ENCODE measurements at regions not wholly inside any gene's neighbourhood (a gene's known extent, or its start where the extent isn't known, plus 50 kb on each side); places are given as distances from the start of the nearest gene placed in this dataset.

DNA sequence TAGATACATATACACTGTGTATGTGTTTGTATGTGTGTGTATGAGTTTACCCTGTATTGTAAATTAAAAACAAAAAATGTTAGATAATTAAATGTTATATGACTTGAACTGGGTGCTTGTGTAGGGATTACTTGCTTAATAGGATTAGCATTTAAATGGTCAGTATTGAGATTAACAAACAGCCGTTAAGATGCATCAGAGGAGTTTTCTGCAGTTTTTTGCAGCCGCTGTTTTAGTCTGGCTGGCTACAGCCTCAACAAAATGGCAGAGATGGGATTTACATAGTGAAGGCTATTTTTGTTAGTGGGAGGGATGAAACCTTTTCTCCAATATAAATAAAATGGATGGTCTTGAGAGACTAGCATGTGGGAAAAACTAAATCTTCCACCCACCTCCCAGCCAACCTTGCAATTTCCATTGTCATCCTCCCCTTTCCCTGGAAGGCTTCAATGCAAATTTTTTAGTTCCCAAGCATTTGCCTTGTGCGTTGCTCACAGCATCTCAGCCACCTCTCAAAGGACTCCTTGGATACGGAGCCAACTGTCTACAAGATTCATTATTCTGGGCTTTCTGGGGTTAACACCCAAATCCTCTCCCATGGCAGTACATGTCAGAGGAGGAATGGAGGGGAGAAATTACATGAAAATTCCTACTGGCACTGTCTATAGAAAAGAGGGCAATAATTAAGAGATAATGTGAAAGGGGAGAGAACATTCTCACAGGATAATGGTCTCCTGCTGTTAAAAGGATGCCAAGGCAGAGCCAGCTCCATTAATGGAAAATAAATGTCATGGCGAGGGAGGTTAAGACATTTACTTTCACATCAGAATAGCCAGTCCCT lies 351.9 kb downstream of the CDH2 start:
- no peak overlapping the region for H3K14ac ChIP-seq (ENCODE audit: low read length)
- no peak overlapping the region for H3K23ac ChIP-seq (ENCODE audit: low read depth, low read length, poor library complexity)
- no peaks in the 10 kb centered on the region for H3K79me1 ChIP-seq (ENCODE audit: low read depth, low read length)
- no peak overlapping the region for H3K4ac ChIP-seq (ENCODE audit: low read length)
- H4K91ac ChIP-seq (ENCODE audit: low read depth, low read length, poor library complexity): no peak overlapping the region
- no peak overlapping the region for H3K9ac ChIP-seq (ENCODE audit: low read depth, low read length, poor library complexity)
- H3K4me3 ChIP-seq (ENCODE audit: low read length in 2 of 2): no peak overlapping the region
- no peak overlapping the region for H2AK5ac ChIP-seq (ENCODE audit: low read depth, low read length)
- WGBS, 2 donors (ENCODE audit: extremely low coverage in 2 of 2, insufficient read length in 2 of 2, insufficient replicate concordance in 1 of 2): no CpG with 5 or more reads among the region's 5 CpGs
- H3K18ac ChIP-seq (ENCODE audit: low read length): no peak overlapping the region
- H3K36me3 ChIP-seq (replicated peaks in 1 of 2; ENCODE audit: control insufficient read depth in 2 of 2, insufficient read depth in 2 of 2, low read length in 2 of 2): no peaks in the 10 kb centered on the region
- no peak overlapping the region for H2BK120ac ChIP-seq (ENCODE audit: low read depth, low read length)
- H2BK12ac ChIP-seq (ENCODE audit: low read length): no peak overlapping the region
- no peak overlapping the region for H2BK5ac ChIP-seq (ENCODE audit: low read length)
- H3K27ac ChIP-seq (replicated peaks; ENCODE audit: low read length): peak overlapping the region; percentile 73
- H3K27me3 ChIP-seq (ENCODE audit: control insufficient read depth in 3 of 3, insufficient read depth in 3 of 3, low read depth in 1 of 3, low read length in 3 of 3): no peaks in the 10 kb centered on the region
- H3K9me3 ChIP-seq (replicated peaks in 1 of 2; ENCODE audit: control insufficient read depth in 2 of 2, insufficient read depth in 1 of 2, low read depth in 1 of 2, low read length in 2 of 2): peaks cover 1 to 3% of the 10 kb centered on the region in 2 donors
- H4K8ac ChIP-seq (ENCODE audit: low read depth, low read length): no peak overlapping the region
- DNase-seq (ENCODE audit: low spot score): peak; percentile 26
- H2AFZ ChIP-seq (ENCODE audit: low read length): peak overlapping the region; percentile 27
- H3K4me2 ChIP-seq (ENCODE audit: insufficient read depth, low read length, poor library complexity, severe bottlenecking): no peak overlapping the region
- peaks cover 3 to 24% of the 10 kb centered on the region in 2 donors for H3K4me1 ChIP-seq (ENCODE audit: control insufficient read depth in 2 of 2, insufficient read depth in 1 of 2, low read depth in 1 of 2, low read length in 2 of 2)
- no peak overlapping the region for H2BK15ac ChIP-seq (ENCODE audit: low read length)

DNA sequence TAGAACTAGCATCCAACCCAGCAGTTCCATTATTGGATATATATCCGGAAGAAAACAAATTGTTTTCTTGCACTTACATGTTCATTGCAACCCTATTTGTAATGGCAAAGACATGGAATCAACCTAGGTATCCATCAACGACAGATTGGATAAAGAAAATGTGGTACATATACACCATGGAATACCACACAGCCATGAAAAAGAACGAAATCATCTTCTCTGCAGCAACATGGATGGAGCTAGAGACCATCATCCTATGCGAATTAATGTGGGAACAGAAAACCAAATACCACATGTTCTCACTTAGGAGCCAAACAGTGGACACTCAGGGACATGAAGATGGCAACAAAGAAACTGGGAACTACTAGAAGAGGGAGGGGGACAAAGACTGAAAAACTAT lies 352.7 kb downstream of the CDH2 start:
- Histone ChIP-seq H2BK12ac (ENCODE audit: low read length) (no peak overlapping the region), H3K27ac (replicated peaks; ENCODE audit: low read length) (peak overlapping the region; percentile 43), H4K91ac (ENCODE audit: low read depth, low read length, poor library complexity) (no peak overlapping the region)

DNA sequence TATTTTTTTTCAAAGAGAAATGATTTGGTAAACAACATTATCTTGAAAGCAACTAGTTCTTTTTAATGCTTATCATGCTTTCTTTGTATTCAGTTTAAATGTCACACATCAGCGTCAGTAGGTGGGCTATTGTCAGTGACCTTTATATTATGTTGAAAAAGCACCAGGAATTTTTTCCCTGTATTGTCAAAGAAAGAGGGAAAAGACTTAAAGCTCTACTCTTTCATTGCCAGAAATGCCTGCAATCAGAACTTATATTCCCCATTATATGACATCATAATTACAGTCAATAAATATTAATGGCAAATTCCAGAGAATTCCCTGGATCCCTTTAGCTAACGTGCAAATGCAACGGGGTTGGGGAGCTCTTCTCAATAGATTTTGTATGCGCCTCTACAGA lies 353.9 kb downstream of the CDH2 start:
- Histone ChIP-seq H3K4ac (ENCODE audit: low read length) (no peak overlapping the region), H3K27me3 (ENCODE audit: control insufficient read depth in 3 of 3, insufficient read depth in 3 of 3, low read depth in 1 of 3, low read length in 3 of 3) (no peaks in the 10 kb centered on the region), H3K9ac (ENCODE audit: low read depth, low read length, poor library complexity) (no peak overlapping the region), H3K4me3 (ENCODE audit: low read length in 2 of 2) (no peak overlapping the region), H3K4me2 (ENCODE audit: insufficient read depth, low read length, poor library complexity, severe bottlenecking) (no peak overlapping the region), H2AFZ (ENCODE audit: low read length) (no peak overlapping the region), H3K36me3 (replicated peaks in 1 of 2; ENCODE audit: control insufficient read depth in 2 of 2, insufficient read depth in 2 of 2, low read length in 2 of 2) (no peaks in the 10 kb centered on the region), H2BK120ac (ENCODE audit: low read depth, low read length) (no peak overlapping the region), H4K91ac (ENCODE audit: low read depth, low read length, poor library complexity) (no peak overlapping the region), H3K4me1 (ENCODE audit: control insufficient read depth in 2 of 2, insufficient read depth in 1 of 2, low read depth in 1 of 2, low read length in 2 of 2) (peaks cover 3 to 24% of the 10 kb centered on the region in 2 donors), H2BK12ac (ENCODE audit: low read length) (no peak overlapping the region), H3K9me3 (replicated peaks in 1 of 2; ENCODE audit: control insufficient read depth in 2 of 2, insufficient read depth in 1 of 2, low read depth in 1 of 2, low read length in 2 of 2) (peaks cover 1 to 3% of the 10 kb centered on the region in 2 donors), H3K14ac (ENCODE audit: low read length) (no peak overlapping the region), H3K79me1 (ENCODE audit: low read depth, low read length) (no peaks in the 10 kb centered on the region), H2BK5ac (ENCODE audit: low read length) (no peak overlapping the region), H2AK5ac (ENCODE audit: low read depth, low read length) (no peak overlapping the region), H4K8ac (ENCODE audit: low read depth, low read length) (no peak overlapping the region), H3K18ac (ENCODE audit: low read length) (no peak overlapping the region), H3K23ac (ENCODE audit: low read depth, low read length, poor library complexity) (no peak overlapping the region), H2BK15ac (ENCODE audit: low read length) (no peak overlapping the region), H3K27ac (replicated peaks; ENCODE audit: low read length) (no peak overlapping the region)
- DNase-seq (ENCODE audit: low spot score): no peak
- WGBS, 2 donors (ENCODE audit: extremely low coverage in 2 of 2, insufficient read length in 2 of 2, insufficient replicate concordance in 1 of 2): no CpG with 5 or more reads among the region's 4 CpGs

More for the DNA sequence above, 352.7 kb downstream of the CDH2 start:
- WGBS, 2 donors (ENCODE audit: extremely low coverage in 2 of 2, insufficient read length in 2 of 2, insufficient replicate concordance in 1 of 2): no CpG with 5 or more reads among the region's 4 CpGs
- Histone ChIP-seq H3K14ac (ENCODE audit: low read length) (no peak overlapping the region), H3K4me2 (ENCODE audit: insufficient read depth, low read length, poor library complexity, severe bottlenecking) (no peak overlapping the region), H3K9me3 (replicated peaks in 1 of 2; ENCODE audit: control insufficient read depth in 2 of 2, insufficient read depth in 1 of 2, low read depth in 1 of 2, low read length in 2 of 2) (peaks cover 1 to 3% of the 10 kb centered on the region in 2 donors), H3K4me1 (ENCODE audit: control insufficient read depth in 2 of 2, insufficient read depth in 1 of 2, low read depth in 1 of 2, low read length in 2 of 2) (peaks cover 3 to 24% of the 10 kb centered on the region in 2 donors), H3K36me3 (replicated peaks in 1 of 2; ENCODE audit: control insufficient read depth in 2 of 2, insufficient read depth in 2 of 2, low read length in 2 of 2) (no peaks in the 10 kb centered on the region), H2BK120ac (ENCODE audit: low read depth, low read length) (no peak overlapping the region), H2AFZ (ENCODE audit: low read length) (no peak overlapping the region), H2AK5ac (ENCODE audit: low read depth, low read length) (no peak overlapping the region), H3K9ac (ENCODE audit: low read depth, low read length, poor library complexity) (no peak overlapping the region), H3K4ac (ENCODE audit: low read length) (no peak overlapping the region), H3K79me1 (ENCODE audit: low read depth, low read length) (no peaks in the 10 kb centered on the region), H2BK15ac (ENCODE audit: low read length) (no peak overlapping the region), H4K8ac (ENCODE audit: low read depth, low read length) (no peak overlapping the region), H3K27me3 (ENCODE audit: control insufficient read depth in 3 of 3, insufficient read depth in 3 of 3, low read depth in 1 of 3, low read length in 3 of 3) (no peaks in the 10 kb centered on the region), H3K4me3 (ENCODE audit: low read length in 2 of 2) (no peak overlapping the region), H3K23ac (ENCODE audit: low read depth, low read length, poor library complexity) (no peak overlapping the region), H3K18ac (ENCODE audit: low read length) (no peak overlapping the region), H2BK5ac (ENCODE audit: low read length) (no peak overlapping the region)
- DNase-seq (ENCODE audit: low spot score): no peak

DNA sequence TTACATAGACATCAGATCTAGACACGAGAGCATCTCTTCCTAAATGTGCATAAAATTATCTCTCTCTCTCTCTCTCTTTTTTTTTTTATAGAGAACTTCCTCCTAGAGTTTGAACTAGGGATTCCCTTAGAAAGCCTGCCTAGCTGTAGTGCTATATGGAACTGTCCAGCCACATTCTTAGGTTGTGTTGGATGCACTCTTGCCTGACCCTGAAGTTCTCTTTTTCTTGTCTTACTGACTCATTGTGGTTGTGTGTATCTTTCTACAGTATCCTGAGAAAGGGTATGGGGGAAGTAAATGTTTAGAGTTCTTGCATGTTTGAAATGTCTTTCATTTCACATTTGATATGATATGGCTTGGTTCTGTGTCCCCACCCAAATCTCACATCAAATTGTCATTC lies 368.2 kb downstream of the CDH2 start:
- Histone ChIP-seq H3K23ac (ENCODE audit: low read depth, low read length, poor library complexity) (no peak overlapping the region), H3K4me3 (ENCODE audit: low read length in 2 of 2) (no peak overlapping the region), H3K14ac (ENCODE audit: low read length) (no peak overlapping the region), H4K8ac (ENCODE audit: low read depth, low read length) (no peak overlapping the region), H3K4ac (ENCODE audit: low read length) (no peak overlapping the region), H2AK5ac (ENCODE audit: low read depth, low read length) (no peak overlapping the region), H3K18ac (ENCODE audit: low read length) (no peak overlapping the region), H3K4me1 (ENCODE audit: control insufficient read depth in 2 of 2, insufficient read depth in 1 of 2, low read depth in 1 of 2, low read length in 2 of 2) (no peaks in the 10 kb centered on the region), H2BK120ac (ENCODE audit: low read depth, low read length) (no peak overlapping the region), H2BK15ac (ENCODE audit: low read length) (no peak overlapping the region), H3K79me1 (ENCODE audit: low read depth, low read length) (no peaks in the 10 kb centered on the region), H2BK5ac (ENCODE audit: low read length) (no peak overlapping the region), H2AFZ (ENCODE audit: low read length) (no peak overlapping the region), H3K9me3 (replicated peaks in 1 of 2; ENCODE audit: control insufficient read depth in 2 of 2, insufficient read depth in 1 of 2, low read depth in 1 of 2, low read length in 2 of 2) (no peaks in the 10 kb centered on the region), H3K27me3 (ENCODE audit: control insufficient read depth in 3 of 3, insufficient read depth in 3 of 3, low read depth in 1 of 3, low read length in 3 of 3) (no peaks in the 10 kb centered on the region), H4K91ac (ENCODE audit: low read depth, low read length, poor library complexity) (no peak overlapping the region), H3K27ac (replicated peaks; ENCODE audit: low read length) (no peak overlapping the region), H3K4me2 (ENCODE audit: insufficient read depth, low read length, poor library complexity, severe bottlenecking) (no peak overlapping the region), H3K9ac (ENCODE audit: low read depth, low read length, poor library complexity) (no peak overlapping the region), H3K36me3 (replicated peaks in 1 of 2; ENCODE audit: control insufficient read depth in 2 of 2, insufficient read depth in 2 of 2, low read length in 2 of 2) (no peaks in the 10 kb centered on the region), H2BK12ac (ENCODE audit: low read length) (no peak overlapping the region)
- no CpG with 5 or more reads among the region's 1 CpG for WGBS, 2 donors (ENCODE audit: extremely low coverage in 2 of 2, insufficient read length in 2 of 2, insufficient replicate concordance in 1 of 2)
- DNase-seq (ENCODE audit: low spot score): no peak

Measured in neuronal stem cell (in vitro differentiated cells).